ENCODE measurements at regions not wholly inside any gene's neighbourhood (a gene's known extent, or its start where the extent isn't known, plus 50 kb on each side); places are given as distances from the start of the nearest gene placed in this dataset.

GRCh38 chr7:156003220-156004162 lies 191.2 kb upstream of the SHH start:
- H3K4me3 ChIP-seq (ENCODE audit: low read depth, low read length), result no peak overlapping the region
- no peaks in the 10 kb centered on the region for H3K9me3 ChIP-seq
- H3K36me3 ChIP-seq (ENCODE audit: control insufficient read depth, insufficient read depth, low read length), result no peaks in the 10 kb centered on the region
- H3K36me3 Mint-ChIP-seq (ENCODE audit: insufficient read depth, unreplicated experiment), result no peaks in the 10 kb centered on the region
- intact Hi-C loops (cut with micrococcal nuclease; ENCODE audit: unreplicated experiment), result no loop called here
- no peak overlapping the region for H3K27ac Mint-ChIP-seq (ENCODE audit: unreplicated experiment)
- H3K27me3 Mint-ChIP-seq (ENCODE audit: insufficient read depth, unreplicated experiment), result no peaks in the 10 kb centered on the region
- H3K4me1 ChIP-seq, result no peaks in the 10 kb centered on the region
- H3K4me1 Mint-ChIP-seq (ENCODE audit: low read depth, unreplicated experiment), result no peaks in the 10 kb centered on the region
- no peaks in the 10 kb centered on the region for H3K9me3 Mint-ChIP-seq (ENCODE audit: unreplicated experiment)
- TF ChIP-seq CTCF (IDR thresholded peaks at IDR 0.05; ENCODE audit: insufficient read depth in 1 of 2, low read depth in 1 of 2, low read length in 1 of 2, severe bottlenecking in 1 of 2, unreplicated experiment in 1 of 2), result no peak
- no peak for DNase-seq
- no peak overlapping the region for H3K4me3 Mint-ChIP-seq (ENCODE audit: unreplicated experiment)
- CTCF ChIA-PET, result no interaction called here
- no TSS peak for BruUV-seq (replicated peaks)
- POLR2A ChIA-PET, result no interaction called here
- no peaks in the 10 kb centered on the region for H3K27me3 ChIP-seq (replicated peaks; ENCODE audit: control insufficient read depth, insufficient read depth, low read length)

GRCh38 chr7:156002362-156003066 lies 190.3 kb upstream of the SHH start:
- no peak overlapping the region for H3K4me3 ChIP-seq (ENCODE audit: low read depth, low read length)
- Mint-ChIP-seq H3K27me3 (ENCODE audit: insufficient read depth, unreplicated experiment) (no peaks in the 10 kb centered on the region), H3K27ac (ENCODE audit: unreplicated experiment) (no peak overlapping the region), H3K9me3 (ENCODE audit: unreplicated experiment) (no peaks in the 10 kb centered on the region), H3K4me1 (ENCODE audit: low read depth, unreplicated experiment) (no peaks in the 10 kb centered on the region), H3K4me3 (ENCODE audit: unreplicated experiment) (no peak overlapping the region), H3K36me3 (ENCODE audit: insufficient read depth, unreplicated experiment) (no peaks in the 10 kb centered on the region)
- POLR2A ChIA-PET, result no interaction called here
- intact Hi-C loops (cut with micrococcal nuclease; ENCODE audit: unreplicated experiment), result no loop called here
- TF ChIP-seq CTCF (IDR thresholded peaks at IDR 0.05; ENCODE audit: insufficient read depth in 1 of 2, low read depth in 1 of 2, low read length in 1 of 2, severe bottlenecking in 1 of 2, unreplicated experiment in 1 of 2), result no peak
- no peak for DNase-seq
- no peaks in the 10 kb centered on the region for H3K4me1 ChIP-seq
- no peaks in the 10 kb centered on the region for H3K9me3 ChIP-seq
- H3K27me3 ChIP-seq (replicated peaks; ENCODE audit: control insufficient read depth, insufficient read depth, low read length), result no peaks in the 10 kb centered on the region; the same call in 1 of the 2 replicates
- CTCF ChIA-PET, result no interaction called here
- no TSS peak for BruUV-seq (replicated peaks)
- no peaks in the 10 kb centered on the region for H3K36me3 ChIP-seq (ENCODE audit: control insufficient read depth, insufficient read depth, low read length)

GRCh38 chr7:156001496-156002260 lies 189.4 kb upstream of the SHH start:
- Histone ChIP-seq H3K4me1 (no peaks in the 10 kb centered on the region), H3K36me3 (ENCODE audit: control insufficient read depth, insufficient read depth, low read length) (no peaks in the 10 kb centered on the region), H3K4me3 (ENCODE audit: low read depth, low read length) (no peak overlapping the region), H3K9me3 (no peaks in the 10 kb centered on the region), H3K27me3 (replicated peaks; ENCODE audit: control insufficient read depth, insufficient read depth, low read length) (no peaks in the 10 kb centered on the region; the same call in 1 of the 2 replicates)
- Mint-ChIP-seq H3K4me1 (ENCODE audit: low read depth, unreplicated experiment) (no peaks in the 10 kb centered on the region), H3K27me3 (ENCODE audit: insufficient read depth, unreplicated experiment) (no peaks in the 10 kb centered on the region), H3K27ac (ENCODE audit: unreplicated experiment) (no peak overlapping the region), H3K36me3 (ENCODE audit: insufficient read depth, unreplicated experiment) (no peaks in the 10 kb centered on the region), H3K9me3 (ENCODE audit: unreplicated experiment) (no peaks in the 10 kb centered on the region), H3K4me3 (ENCODE audit: unreplicated experiment) (no peak overlapping the region)
- intact Hi-C loops (cut with micrococcal nuclease; ENCODE audit: unreplicated experiment), result no loop called here
- ChIA-PET CTCF (no interaction called here), POLR2A (no interaction called here)
- DNase-seq, result no peak
- no TSS peak for BruUV-seq (replicated peaks)
- TF ChIP-seq CTCF (IDR thresholded peaks at IDR 0.05; ENCODE audit: insufficient read depth in 1 of 2, low read depth in 1 of 2, low read length in 1 of 2, severe bottlenecking in 1 of 2, unreplicated experiment in 1 of 2), result no peak
